HG03520 (cell line): ENCODE measurements at regions not wholly inside any gene's neighbourhood (a gene's known extent, or its start where the extent isn't known, plus 50 kb on each side); places are given as distances from the start of the nearest gene placed in this dataset.
"Not testable (repeated sequence)": the region's sequence is repeated elsewhere in the genome, so short reads cannot be mapped to it uniquely, and the experiment has no call there.

ENCODE experiments used
- ATAC-seq: cut with Tn5 transposase; IDR thresholded peaks from one replicate; pipeline ENCODE4 v1.9.1; 2021; ENCODE audit warnings: mild to moderate bottlenecking, moderate library complexity; ENCODE audit not compliant: unreplicated experiment

- no peak for ATAC-seq
Observed at GRCh38 chr6:56807326-56807988, 147.4 kb upstream of the BEND6 start.

GRCh38 chr6:56806368-56806767 is 148.5 kb upstream of the BEND6 start:
- ATAC-seq: no peak

- ATAC-seq: no peak
Observed at GRCh38 chr6:56804996-56805395, 149.9 kb upstream of the BEND6 start.

GRCh38 chr6:56803594-56803993 is 151.3 kb upstream of the BEND6 start:
- ATAC-seq: no peak

- ATAC-seq: no peak
Observed at GRCh38 chr6:56802584-56802983, 152.3 kb upstream of the BEND6 start.

- ATAC-seq: no peak
Observed at GRCh38 chr6:56799989-56800388, 154.9 kb upstream of the BEND6 start.

GRCh38 chr6:56798163-56798562 is 155.5 kb upstream of the DST start:
- ATAC-seq: no peak

- ATAC-seq: no peak
Observed at GRCh38 chr6:56796196-56796532, 153.5 kb upstream of the DST start.

GRCh38 chr6:56795466-56796195 is 152.9 kb upstream of the DST start:
- ATAC-seq: no peak

GRCh38 chr6:56794421-56794820 is 151.7 kb upstream of the DST start:
- peak; percentile 39 for ATAC-seq

- ATAC-seq: peak; percentile 28
Observed at GRCh38 chr6:56793938-56794337, 151.2 kb upstream of the DST start.

- ATAC-seq: no peak
Observed at GRCh38 chr6:56790414-56790813, 147.7 kb upstream of the DST start.

GRCh38 chr6:56789879-56790278 is 147.2 kb upstream of the DST start:
- no peak for ATAC-seq

GRCh38 chr6:56789342-56789741 is 146.7 kb upstream of the DST start:
- no peak for ATAC-seq

GRCh38 chr6:56787209-56787608 is 144.5 kb upstream of the DST start:
- no peak for ATAC-seq

GRCh38 chr6:56786256-56786655 is 143.6 kb upstream of the DST start:
- no peak for ATAC-seq

GRCh38 chr6:56785536-56785935 is 142.8 kb upstream of the DST start:
- not testable (repeated sequence) for ATAC-seq

GRCh38 chr6:56780109-56780508 is 137.4 kb upstream of the DST start:
- ATAC-seq: not testable (repeated sequence)

GRCh38 chr6:56778503-56778902 is 135.8 kb upstream of the DST start:
- ATAC-seq: not testable (repeated sequence)

GRCh38 chr6:56775498-56776166 is 132.9 kb upstream of the DST start:
- no peak for ATAC-seq

- ATAC-seq: peak; percentile 45
Observed at GRCh38 chr6:56772737-56773184, 130.1 kb upstream of the DST start.
